DOHH2 (cell line): ENCODE measurements at regions not wholly inside any gene's neighbourhood (a gene's known extent, or its start where the extent isn't known, plus 50 kb on each side); places are given as distances from the start of the nearest gene placed in this dataset.

Source experiments
- H3F3A ChIP-seq: fragments of 200-600 bp; sonication (generic), shearing (Covaris generic); 2 replicates; pipeline ENCODE4 v1.6.0; 2016; ENCODE audit warnings: antibody characterized with exemption, mild to moderate bottlenecking; ENCODE audit not compliant: control insufficient read depth, insufficient read depth
- H3K27ac ChIP-seq: fragments of 200-600 bp; sonication (generic); 2 replicates; pipeline ENCODE4 v1.5.1; 2014; ENCODE audit warnings: low read depth, mild to moderate bottlenecking, low read length, moderate library complexity
- H3K27me3 ChIP-seq: fragments of 200-600 bp; sonication (generic); 2 replicates; pipeline ENCODE4 v1.6.1; 2014; ENCODE audit warnings: mild to moderate bottlenecking, low read length, mixed read lengths; ENCODE audit not compliant: control insufficient read depth
- H3K36me3 ChIP-seq: fragments of 200-600 bp; sonication (generic); 2 replicates; pipeline ENCODE4 v1.6.1; 2014; ENCODE audit warnings: mild to moderate bottlenecking, low read length, moderate library complexity, mixed read lengths; ENCODE audit not compliant: control insufficient read depth
- H3K4me1 ChIP-seq: fragments of 200-600 bp; sonication (generic); 2 replicates; pipeline ENCODE4 v1.6.1; 2014; ENCODE audit warnings: mild to moderate bottlenecking, low read length, mixed read lengths; ENCODE audit not compliant: control insufficient read depth
- H3K4me2 ChIP-seq: fragments of 200-600 bp; sonication (generic); 2 replicates; pipeline ENCODE4 v1.6.0; 2014; ENCODE audit warnings: mild to moderate bottlenecking, low read length, moderate library complexity
- H3K4me3 ChIP-seq: fragments of 200-600 bp; sonication (generic); 2 replicates; pipeline ENCODE4 v1.5.1; 2014; ENCODE audit warnings: mild to moderate bottlenecking, low read length, mixed read lengths
- H3K79me2 ChIP-seq: fragments of 200-600 bp; sonication (generic); 2 replicates; pipeline ENCODE4 v1.6.1; 2014; ENCODE audit warnings: mild to moderate bottlenecking, low read length, mixed read lengths; ENCODE audit not compliant: control insufficient read depth
- H3K9me2 ChIP-seq: fragments of 200-600 bp; sonication (generic); replicated peaks from 2 replicates; pipeline ENCODE4 v1.6.1; 2014; ENCODE audit warnings: mild to moderate bottlenecking, low read length, mixed read lengths; ENCODE audit not compliant: control insufficient read depth
- H3K9me3 ChIP-seq: fragments of 200-600 bp; sonication (generic); 2 replicates; pipeline ENCODE4 v1.6.1; 2014; ENCODE audit warnings: antibody characterized with exemption, low read length, mixed read lengths; ENCODE audit not compliant: control insufficient read depth, insufficient read depth
- H4K20me1 ChIP-seq: fragments of 200-600 bp; sonication (generic); 2 replicates; pipeline ENCODE4 v1.6.0; 2014; ENCODE audit warnings: low read depth, mild to moderate bottlenecking, antibody characterized with exemption, low read length, moderate library complexity; ENCODE audit not compliant: control insufficient read depth, insufficient read depth
- CTCF ChIP-seq: fragments of 200-600 bp; sonication (generic); IDR thresholded peaks from one replicate; pipeline ENCODE4 v1.5.1; 2014; ENCODE audit warnings: antibody characterized with exemption, mild to moderate bottlenecking, low read depth, low read length; ENCODE audit not compliant: poor library complexity, severe bottlenecking
- EZH2phosphoT487 ChIP-seq: fragments of 200-600 bp; sonication (generic); IDR thresholded peaks from 2 replicates; pipeline ENCODE4 v1.6.1; 2017; ENCODE audit warnings: borderline replicate concordance, mild to moderate bottlenecking, antibody characterized with exemption, low read length, moderate library complexity, mixed read lengths

GRCh38 chr2:41182961-41183360 lies 731.1 kb upstream of the SLC8A1 start:
- H3K27ac ChIP-seq, result no peak overlapping the region
- H3K27me3 ChIP-seq, result no peaks in the 10 kb centered on the region
- H3K9me2 ChIP-seq, result no peaks in the 10 kb centered on the region
- no peak overlapping the region for H3K4me3 ChIP-seq
- TF ChIP-seq EZH2phosphoT487 (no peak), CTCF (no peak)
- no peak overlapping the region for H3K4me2 ChIP-seq
- no peaks in the 10 kb centered on the region for H3K36me3 ChIP-seq
- H3K4me1 ChIP-seq, result no peaks in the 10 kb centered on the region
- no peaks in the 10 kb centered on the region for H3F3A ChIP-seq
- H3K9me3 ChIP-seq, result no peaks in the 10 kb centered on the region
- no peaks in the 10 kb centered on the region for H4K20me1 ChIP-seq
- no peaks in the 10 kb centered on the region for H3K79me2 ChIP-seq

- H3K9me3 ChIP-seq, result no peaks in the 10 kb centered on the region
- no peaks in the 10 kb centered on the region for H3F3A ChIP-seq
- TF ChIP-seq CTCF (no peak), EZH2phosphoT487 (no peak)
- H3K36me3 ChIP-seq, result no peaks in the 10 kb centered on the region
- no peaks in the 10 kb centered on the region for H3K9me2 ChIP-seq
- H3K27ac ChIP-seq, result no peak overlapping the region
- H4K20me1 ChIP-seq, result no peaks in the 10 kb centered on the region
- H3K4me2 ChIP-seq, result no peak overlapping the region
- H3K4me1 ChIP-seq, result no peaks in the 10 kb centered on the region
- no peaks in the 10 kb centered on the region for H3K79me2 ChIP-seq
- H3K27me3 ChIP-seq, result no peaks in the 10 kb centered on the region
- H3K4me3 ChIP-seq, result no peak overlapping the region
Observed at GRCh38 chr2:41187376-41188122, 735.7 kb upstream of the SLC8A1 start.

- Histone ChIP-seq H3K4me3 (no peak overlapping the region), H3K9me3 (no peaks in the 10 kb centered on the region), H4K20me1 (no peaks in the 10 kb centered on the region), H3K27ac (no peak overlapping the region), H3K4me2 (no peak overlapping the region), H3K9me2 (no peaks in the 10 kb centered on the region), H3K79me2 (no peaks in the 10 kb centered on the region), H3K4me1 (no peaks in the 10 kb centered on the region), H3K36me3 (no peaks in the 10 kb centered on the region), H3K27me3 (no peaks in the 10 kb centered on the region), H3F3A (no peaks in the 10 kb centered on the region)
- TF ChIP-seq CTCF (no peak), EZH2phosphoT487 (no peak)
Observed at GRCh38 chr2:41194230-41194629, 742.3 kb upstream of the SLC8A1 start.
